HepG2 (cell line): ENCODE measurements at regions not wholly inside any gene's neighbourhood (a gene's known extent, or its start where the extent isn't known, plus 50 kb on each side); places are given as distances from the start of the nearest gene placed in this dataset.

Experiments
- CSRNP2 ChIP-seq: sonication (generic); formaldehyde crosslinking; conservative IDR thresholded peaks from 2 replicates; pipeline ENCODE4 v1.8.0; 2022; ENCODE audit warnings: low read depth, missing genetic modification reagents
- E2F1 ChIP-seq: sonication (generic); formaldehyde crosslinking; IDR thresholded peaks from 2 replicates; pipeline ENCODE4 v1.5.0; 2020; ENCODE audit warnings: missing genetic modification reagents
- E2F5 ChIP-seq: sonication (generic); formaldehyde crosslinking; conservative IDR thresholded peaks from 2 replicates; pipeline ENCODE4 v1.4.0; 2020; ENCODE audit warnings: missing genetic modification reagents
- KIAA2018 ChIP-seq: sonication (generic); formaldehyde crosslinking; IDR thresholded peaks from 2 replicates; pipeline ENCODE4 v1.5.0; 2020; ENCODE audit warnings: mild to moderate bottlenecking, missing genetic modification reagents, borderline replicate concordance
- PAWR ChIP-seq: sonication (generic); formaldehyde crosslinking; IDR thresholded peaks from 2 replicates; pipeline ENCODE4 v1.4.0; 2020; ENCODE audit warnings: missing genetic modification reagents, mild to moderate bottlenecking, borderline replicate concordance
- PRPF4 ChIP-seq: fragments of 200-400 bp; formaldehyde crosslinking; IDR thresholded peaks from 2 replicates; pipeline ENCODE4 v1.6.1; 2016; ENCODE audit warnings: low read length, low read depth; ENCODE audit not compliant: poor library complexity, severe bottlenecking
- SRSF4 ChIP-seq: fragments of 200-400 bp; formaldehyde crosslinking; IDR thresholded peaks from one replicate; pipeline ENCODE4 v1.6.1; 2018; ENCODE audit warnings: mild to moderate bottlenecking, low read depth, low read length, moderate library complexity; ENCODE audit not compliant: poor library complexity, severe bottlenecking
- TBL1XR1 ChIP-seq: fragments of 150-350 bp; IDR thresholded peaks from 2 replicates; pipeline ENCODE4 v1.6.1; 2014; ENCODE audit warnings: borderline replicate concordance, low read length; ENCODE audit not compliant: partially characterized antibody
- TERF1 ChIP-seq: sonication (generic); formaldehyde crosslinking; IDR thresholded peaks from 2 replicates; pipeline ENCODE4 v1.8.0; 2022; ENCODE audit warnings: mild to moderate bottlenecking, missing genetic modification reagents, moderate library complexity
- YEATS4 ChIP-seq: sonication (generic); formaldehyde crosslinking; IDR thresholded peaks from 2 replicates; pipeline ENCODE4 v1.4.0; 2020; ENCODE audit warnings: missing genetic modification reagents, borderline replicate concordance
- ZBTB43 ChIP-seq: sonication (generic); formaldehyde crosslinking; conservative IDR thresholded peaks from 2 replicates; pipeline ENCODE4 v1.4.0; 2020; ENCODE audit warnings: missing genetic modification reagents

- TF ChIP-seq CSRNP2 = no peak
- TF ChIP-seq E2F5 (CRISPR knock-in tag) = no peak
- no peak for TF ChIP-seq YEATS4 (CRISPR knock-in tag)
- TF ChIP-seq PRPF4 = no peak
- no peak for TF ChIP-seq PAWR (CRISPR knock-in tag)
- no peak for TF ChIP-seq TBL1XR1
- TF ChIP-seq TERF1 (CRISPR knock-in tag) = no peak
- no peak for TF ChIP-seq E2F1 (CRISPR knock-in tag)
- TF ChIP-seq SRSF4 = no peak
- no peak for TF ChIP-seq KIAA2018 (CRISPR knock-in tag)
- TF ChIP-seq ZBTB43 = no peak
Observed at GRCh38 chr1:224505454-224506093, 71.0 kb upstream of the WDR26 start (continued).
